ENCODE measurements at regions not wholly inside any gene's neighbourhood (a gene's known extent, or its start where the extent isn't known, plus 50 kb on each side); places are given as distances from the start of the nearest gene placed in this dataset.
A peak's percentile ranks its signal among the peaks of the same experiment; 100 is the strongest.

DNA sequence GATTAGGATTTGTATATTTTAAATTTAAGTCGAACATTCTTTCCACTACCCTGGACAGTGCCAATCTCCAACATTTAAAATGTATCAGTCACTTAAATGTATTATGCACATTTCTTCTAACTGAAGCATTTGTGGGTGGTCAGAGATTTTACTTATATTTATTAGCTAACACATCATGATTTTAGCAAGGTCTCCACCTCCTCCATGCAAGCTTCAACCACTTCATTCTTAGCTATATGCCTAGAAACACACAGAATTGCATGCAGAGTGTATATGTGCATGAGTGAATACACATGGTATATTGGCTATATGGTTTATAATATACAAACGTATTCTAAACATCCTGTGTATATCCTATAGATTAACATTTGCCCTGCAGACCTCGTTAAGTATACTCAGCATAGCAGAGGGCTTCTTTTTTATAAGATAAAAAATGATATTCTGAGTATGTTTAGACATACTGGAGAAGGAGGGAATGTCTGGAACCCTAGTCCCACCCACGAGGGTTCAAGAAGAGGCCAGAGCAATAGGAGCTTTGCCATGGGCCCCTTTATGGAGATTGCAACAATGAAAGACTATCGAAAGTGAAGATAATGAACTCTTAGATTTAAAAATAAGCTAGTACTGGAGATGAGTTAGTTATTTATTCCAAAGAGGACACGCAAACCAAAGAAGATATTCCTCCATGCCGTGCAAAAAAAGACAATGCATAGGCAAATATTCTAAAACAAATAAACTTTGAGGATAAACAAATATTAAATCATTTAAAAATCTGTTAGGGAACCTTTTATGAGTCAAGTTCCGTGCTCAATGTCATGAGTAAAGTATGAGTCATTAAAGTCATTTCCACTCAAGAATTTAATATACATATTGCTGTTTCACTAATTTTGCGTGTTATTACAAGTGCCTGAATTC lies 480.4 kb downstream of the SIPA1L2 start:
- CTCF ChIA-PET: interaction anchor here (0.5 to 0.6 kb wide), 2 partner anchors 9 to 603 kb away, joined by 3 to 4 read pairs; no protein-coding TSS in a partner anchor
- TF ChIP-seq LEF1 (IDR thresholded peaks at IDR 0.05; ENCODE audit: borderline replicate concordance) (no peak), FOXK2 (IDR thresholded peaks at IDR 0.05) (no peak), SUZ12 (IDR thresholded peaks at IDR 0.05) (no peak), CTBP1 (IDR thresholded peaks at IDR 0.05; ENCODE audit: borderline replicate concordance) (no peak), HDGF (IDR thresholded peaks at IDR 0.05; ENCODE audit: borderline replicate concordance) (no peak), ARNT (IDR thresholded peaks at IDR 0.05) (no peak), ZNF384 (IDR thresholded peaks at IDR 0.05) (no peak), ELF4 (IDR thresholded peaks at IDR 0.05) (no peak), FOXA1 (IDR thresholded peaks at IDR 0.05) (no peak), FOXM1 (IDR thresholded peaks at IDR 0.05; ENCODE audit: borderline replicate concordance) (no peak), NFRKB (IDR thresholded peaks at IDR 0.05) (no peak), BHLHE40 (IDR thresholded peaks at IDR 0.05; ENCODE audit: borderline replicate concordance) (no peak), TARDBP (IDR thresholded peaks at IDR 0.05) (no peak), L3MBTL2 (conservative IDR thresholded peaks at IDR 0.05) (no peak), SP1 (IDR thresholded peaks at IDR 0.05) (no peak)
- TF ChIP-seq, protein P1, sequence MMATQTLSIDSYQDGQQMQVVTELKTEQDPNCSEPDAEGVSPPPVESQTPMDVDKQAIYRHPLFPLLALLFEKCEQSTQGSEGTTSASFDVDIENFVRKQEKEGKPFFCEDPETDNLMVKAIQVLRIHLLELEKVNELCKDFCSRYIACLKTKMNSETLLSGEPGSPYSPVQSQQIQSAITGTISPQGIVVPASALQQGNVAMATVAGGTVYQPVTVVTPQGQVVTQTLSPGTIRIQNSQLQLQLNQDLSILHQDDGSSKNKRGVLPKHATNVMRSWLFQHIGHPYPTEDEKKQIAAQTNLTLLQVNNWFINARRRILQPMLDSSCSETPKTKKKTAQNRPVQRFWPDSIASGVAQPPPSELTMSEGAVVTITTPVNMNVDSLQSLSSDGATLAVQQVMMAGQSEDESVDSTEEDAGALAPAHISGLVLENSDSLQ (IDR thresholded peaks at IDR 0.05): no peak
- POLR2A ChIA-PET: no interaction called here
- DNase-seq (ENCODE audit: extremely low spot score): no peak

GRCh38 chr1:232147215-232147614 lies 482.7 kb downstream of the SIPA1L2 start:
- TF ChIP-seq TARDBP (IDR thresholded peaks at IDR 0.05): no peak
- ChIA-PET CTCF (interaction anchor here (0.7 kb wide), 1 partner anchor 13 kb away, joined by 3 read pairs; no protein-coding TSS in a partner anchor), POLR2A (no interaction called here)
- DNase-seq (ENCODE audit: extremely low spot score): no peak

DNA sequence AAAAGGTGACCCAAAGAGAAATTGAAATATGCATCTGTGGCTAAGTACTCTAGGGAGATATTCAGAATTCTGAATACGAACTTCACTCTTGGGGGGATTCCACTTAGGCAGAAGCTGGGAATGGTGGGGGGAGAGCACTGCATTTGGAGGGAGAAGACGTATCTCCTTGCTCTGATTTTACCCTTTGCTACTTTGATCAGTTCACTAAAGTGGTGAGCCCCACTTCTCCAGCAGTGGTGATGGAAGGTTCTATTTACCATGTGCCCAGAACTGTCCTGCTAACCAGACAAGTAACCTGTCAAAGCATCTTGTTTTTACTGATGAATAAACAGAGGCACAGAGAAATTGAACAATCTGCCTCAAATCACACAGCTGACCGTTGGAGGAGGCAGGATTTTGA lies 483.4 kb downstream of the SIPA1L2 start:
- TF ChIP-seq SP1 (IDR thresholded peaks at IDR 0.05) (no peak), FOXA1 (IDR thresholded peaks at IDR 0.05) (no peak), FOXK2 (IDR thresholded peaks at IDR 0.05) (no peak)
- TF ChIP-seq, protein P1 (IDR thresholded peaks at IDR 0.05): no peak
- ChIA-PET CTCF (no interaction called here), POLR2A (no interaction called here)
- DNase-seq (ENCODE audit: extremely low spot score): no peak

GRCh38 chr1:232145768-232146167 lies 484.2 kb downstream of the SIPA1L2 start:
- DNase-seq (ENCODE audit: extremely low spot score): no peak
- no peak for TF ChIP-seq FOXM1 (IDR thresholded peaks at IDR 0.05; ENCODE audit: borderline replicate concordance)
- TF ChIP-seq ZNF384 (IDR thresholded peaks at IDR 0.05): no peak
- no peak for TF ChIP-seq HDGF (IDR thresholded peaks at IDR 0.05; ENCODE audit: borderline replicate concordance)
- no peak for TF ChIP-seq FOXK2 (IDR thresholded peaks at IDR 0.05)
- TF ChIP-seq, protein P1 (IDR thresholded peaks at IDR 0.05): peak; percentile 18; the same call in 1 of the 2 replicates
- no peak for TF ChIP-seq SUZ12 (IDR thresholded peaks at IDR 0.05)
- no peak for TF ChIP-seq LEF1 (IDR thresholded peaks at IDR 0.05; ENCODE audit: borderline replicate concordance)
- no peak for TF ChIP-seq ELF4 (IDR thresholded peaks at IDR 0.05)
- no peak for TF ChIP-seq CTBP1 (IDR thresholded peaks at IDR 0.05; ENCODE audit: borderline replicate concordance)
- ChIA-PET POLR2A (no interaction called here), CTCF (no interaction called here)

- ChIA-PET CTCF (no interaction called here), POLR2A (no interaction called here)
- TF ChIP-seq SUZ12 (IDR thresholded peaks at IDR 0.05) (no peak), TARDBP (IDR thresholded peaks at IDR 0.05) (no peak), L3MBTL2 (conservative IDR thresholded peaks at IDR 0.05) (no peak), CTBP1 (IDR thresholded peaks at IDR 0.05; ENCODE audit: borderline replicate concordance) (no peak), FOXK2 (IDR thresholded peaks at IDR 0.05) (no peak), FOXM1 (IDR thresholded peaks at IDR 0.05; ENCODE audit: borderline replicate concordance) (no peak), ELF4 (IDR thresholded peaks at IDR 0.05) (no peak), FOXA1 (IDR thresholded peaks at IDR 0.05) (no peak)
- TF ChIP-seq, protein P1 (IDR thresholded peaks at IDR 0.05): no peak
- DNase-seq (ENCODE audit: extremely low spot score): no peak
Measured at GRCh38 chr1:232144696-232145230, 485.2 kb downstream of the SIPA1L2 start.

DNA sequence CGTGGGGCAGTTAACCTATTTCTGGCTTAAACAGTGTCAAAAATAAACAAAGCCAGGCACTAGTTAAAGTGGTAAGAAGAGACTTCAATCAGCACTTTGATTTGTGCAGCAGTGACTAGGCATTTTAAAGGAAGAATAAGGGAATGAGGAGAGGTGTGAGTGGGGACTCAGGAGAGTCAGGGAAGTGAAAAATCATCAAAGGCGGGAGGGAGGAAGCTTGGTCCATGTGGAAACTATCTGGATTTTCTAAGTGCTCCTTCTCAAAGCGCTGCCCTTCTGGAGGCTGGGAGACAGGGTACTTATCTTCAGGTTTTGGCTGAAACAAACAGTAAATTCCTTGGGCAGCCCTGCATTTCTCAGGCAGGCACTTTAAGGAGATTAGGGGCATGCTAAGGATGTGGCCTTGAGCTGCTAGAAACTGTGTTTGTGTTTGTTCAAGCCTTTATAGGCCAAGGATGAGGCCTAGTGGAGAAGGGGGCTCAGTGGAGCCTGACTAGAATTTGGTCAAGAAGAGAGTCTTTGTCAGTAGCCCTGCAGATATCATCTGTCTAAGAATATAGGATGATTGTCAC lies 486.5 kb downstream of the SIPA1L2 start:
- CTCF ChIA-PET: no interaction called here
- no peak for TF ChIP-seq LEF1 (IDR thresholded peaks at IDR 0.05; ENCODE audit: borderline replicate concordance)
- TF ChIP-seq ELF4 (IDR thresholded peaks at IDR 0.05): no peak
- TF ChIP-seq TARDBP (IDR thresholded peaks at IDR 0.05): no peak
- no peak for TF ChIP-seq L3MBTL2 (conservative IDR thresholded peaks at IDR 0.05)
- TF ChIP-seq ZNF384 (IDR thresholded peaks at IDR 0.05): no peak
- TF ChIP-seq FOXA1 (IDR thresholded peaks at IDR 0.05): no peak
- TF ChIP-seq FOXM1 (IDR thresholded peaks at IDR 0.05; ENCODE audit: borderline replicate concordance): no peak
- no peak for TF ChIP-seq SUZ12 (IDR thresholded peaks at IDR 0.05)
- no peak for TF ChIP-seq NFRKB (IDR thresholded peaks at IDR 0.05)
- no peak for TF ChIP-seq SP1 (IDR thresholded peaks at IDR 0.05)
- TF ChIP-seq, protein P1 (IDR thresholded peaks at IDR 0.05): no peak
- no peak for TF ChIP-seq CTBP1 (IDR thresholded peaks at IDR 0.05; ENCODE audit: borderline replicate concordance)
- TF ChIP-seq FOXK2 (IDR thresholded peaks at IDR 0.05): no peak
- no peak for TF ChIP-seq ARNT (IDR thresholded peaks at IDR 0.05)
- TF ChIP-seq BHLHE40 (IDR thresholded peaks at IDR 0.05; ENCODE audit: borderline replicate concordance): no peak
- TF ChIP-seq HDGF (IDR thresholded peaks at IDR 0.05; ENCODE audit: borderline replicate concordance): no peak
- DNase-seq (ENCODE audit: extremely low spot score): no peak
- POLR2A ChIA-PET: no interaction called here
